ENCODE measurements at regions not wholly inside any gene's neighbourhood (a gene's known extent, or its start where the extent isn't known, plus 50 kb on each side); places are given as distances from the start of the nearest gene placed in this dataset.

DNA sequence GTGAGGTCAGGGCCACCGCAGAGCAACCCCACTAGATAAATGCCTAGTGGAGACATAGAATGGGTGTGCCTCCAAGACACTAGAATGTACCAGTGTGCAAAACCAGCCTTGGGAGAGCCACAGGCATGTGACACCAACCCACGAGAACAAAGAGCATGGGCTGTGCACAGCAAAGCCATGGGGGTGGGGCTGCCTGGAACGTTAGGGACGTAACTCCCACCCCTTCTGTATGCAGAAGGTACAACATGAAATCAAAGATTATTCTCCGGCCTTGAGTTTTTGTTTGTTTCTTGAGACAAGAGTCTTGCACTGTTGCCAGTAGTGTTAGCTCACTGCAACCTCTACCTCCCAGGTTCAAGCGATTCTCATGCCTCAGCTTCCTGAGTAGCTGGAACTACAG lies 99.5 kb downstream of the MID1IP1 start:
- Histone ChIP-seq H3K79me2 (ENCODE audit: insufficient read depth, low read depth) (no peaks in the 10 kb centered on the region), H3K27me3 (ENCODE audit: insufficient read depth, low read depth) (no peaks in the 10 kb centered on the region), H3K27ac (no peak overlapping the region), H3K4me1 (ENCODE audit: low read depth, poor library complexity, severe bottlenecking) (no peaks in the 10 kb centered on the region), H3K9ac (no peak overlapping the region), H4K20me1 (ENCODE audit: insufficient read depth) (no peaks in the 10 kb centered on the region), H3K36me3 (ENCODE audit: insufficient read depth) (no peaks in the 10 kb centered on the region), H3K4me3 (IDR thresholded peaks at IDR 0.05; ENCODE audit: insufficient read depth, low read depth, low read length) (no peak overlapping the region), H3K4me2 (no peak overlapping the region), H2AFZ (ENCODE audit: low read depth) (no peak overlapping the region)
- TF ChIP-seq CTCF (conservative IDR thresholded peaks at IDR 0.05; ENCODE audit: low read depth, low read length) = no peak

DNA sequence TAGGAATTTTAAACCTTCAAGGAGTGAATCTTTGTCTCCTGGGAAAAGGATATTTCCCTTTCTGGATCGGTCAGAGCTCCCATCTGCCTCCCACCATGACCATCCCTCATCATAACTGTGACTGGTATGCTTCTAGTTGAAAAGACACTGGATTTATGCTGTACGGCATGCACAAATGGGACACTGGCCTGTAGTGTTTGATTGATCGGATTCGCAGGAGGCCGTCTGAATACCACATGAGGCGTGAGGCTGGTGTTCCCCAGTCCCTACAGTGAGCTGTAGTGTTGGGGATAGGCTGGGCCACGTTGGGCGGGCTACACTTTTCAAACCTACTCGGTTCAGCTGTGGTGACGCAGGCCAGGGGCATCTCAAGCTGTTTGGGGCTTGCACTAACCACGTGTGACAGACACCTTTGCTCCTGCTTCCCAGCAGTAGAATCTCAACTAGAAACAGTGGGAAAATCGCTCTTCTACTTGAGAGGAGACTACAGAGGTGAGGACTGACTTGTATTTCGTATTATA lies 101.8 kb downstream of the MID1IP1 start:
- no peak overlapping the region for H3K4me2 ChIP-seq
- no peaks in the 10 kb centered on the region for H3K27me3 ChIP-seq (ENCODE audit: insufficient read depth, low read depth)
- no peaks in the 10 kb centered on the region for H3K79me2 ChIP-seq (ENCODE audit: insufficient read depth, low read depth)
- no peak for TF ChIP-seq CTCF (conservative IDR thresholded peaks at IDR 0.05; ENCODE audit: low read depth, low read length)
- H2AFZ ChIP-seq (ENCODE audit: low read depth) = no peak overlapping the region
- no peak overlapping the region for H3K27ac ChIP-seq
- no peaks in the 10 kb centered on the region for H3K36me3 ChIP-seq (ENCODE audit: insufficient read depth)
- no peak overlapping the region for H3K9ac ChIP-seq
- H3K4me1 ChIP-seq (ENCODE audit: low read depth, poor library complexity, severe bottlenecking) = no peaks in the 10 kb centered on the region
- H3K4me3 ChIP-seq (IDR thresholded peaks at IDR 0.05; ENCODE audit: insufficient read depth, low read depth, low read length) = no peak overlapping the region
- no peaks in the 10 kb centered on the region for H4K20me1 ChIP-seq (ENCODE audit: insufficient read depth)

DNA sequence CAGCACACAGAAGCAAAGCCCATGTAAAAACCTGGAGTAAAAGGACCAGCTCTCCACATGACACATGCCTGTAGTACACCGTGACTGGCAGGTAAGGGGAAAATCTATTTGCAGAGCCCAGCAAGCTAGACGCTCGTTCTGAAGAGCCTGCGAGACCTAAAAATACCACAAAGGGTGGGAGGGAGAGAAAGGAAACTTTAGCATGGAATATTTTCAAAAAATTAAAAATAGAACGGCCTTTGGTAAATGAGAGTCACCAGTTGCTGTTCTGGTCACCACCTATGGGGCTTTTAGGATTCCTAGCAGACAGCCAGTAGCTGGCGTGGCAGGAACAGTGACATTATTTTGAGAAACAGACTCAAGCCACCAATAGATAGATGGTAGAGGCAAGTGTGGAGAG lies 115.5 kb downstream of the MID1IP1 start:
- H4K20me1 ChIP-seq (ENCODE audit: insufficient read depth) = no peaks in the 10 kb centered on the region
- H3K36me3 ChIP-seq (ENCODE audit: insufficient read depth) = no peaks in the 10 kb centered on the region
- H3K4me3 ChIP-seq (IDR thresholded peaks at IDR 0.05; ENCODE audit: insufficient read depth, low read depth, low read length) = no peak overlapping the region
- no peak overlapping the region for H3K4me2 ChIP-seq
- no peak overlapping the region for H3K27ac ChIP-seq
- no peak for TF ChIP-seq CTCF (conservative IDR thresholded peaks at IDR 0.05; ENCODE audit: low read depth, low read length)
- no peak overlapping the region for H3K9ac ChIP-seq
- H3K79me2 ChIP-seq (ENCODE audit: insufficient read depth, low read depth) = no peaks in the 10 kb centered on the region
- H3K4me1 ChIP-seq (ENCODE audit: low read depth, poor library complexity, severe bottlenecking) = no peaks in the 10 kb centered on the region
- H3K27me3 ChIP-seq (ENCODE audit: insufficient read depth, low read depth) = no peaks in the 10 kb centered on the region
- no peak overlapping the region for H2AFZ ChIP-seq (ENCODE audit: low read depth)

- Histone ChIP-seq H2AFZ (ENCODE audit: low read depth) (no peak overlapping the region), H3K4me2 (no peak overlapping the region), H3K36me3 (ENCODE audit: insufficient read depth) (no peaks in the 10 kb centered on the region), H3K79me2 (ENCODE audit: insufficient read depth, low read depth) (no peaks in the 10 kb centered on the region), H3K27ac (no peak overlapping the region), H3K9ac (no peak overlapping the region), H3K4me1 (ENCODE audit: low read depth, poor library complexity, severe bottlenecking) (peaks cover 7% of the 10 kb centered on the region), H3K4me3 (IDR thresholded peaks at IDR 0.05; ENCODE audit: insufficient read depth, low read depth, low read length) (no peak overlapping the region), H4K20me1 (ENCODE audit: insufficient read depth) (no peaks in the 10 kb centered on the region), H3K27me3 (ENCODE audit: insufficient read depth, low read depth) (no peaks in the 10 kb centered on the region)
- TF ChIP-seq CTCF (conservative IDR thresholded peaks at IDR 0.05; ENCODE audit: low read depth, low read length) = no peak
These were observed 116.7 kb downstream of the MID1IP1 start for GRCh38 chrX:38917954-38918353.
